Osteoblast (primary cell): ENCODE measurements at regions not wholly inside any gene's neighbourhood (a gene's known extent, or its start where the extent isn't known, plus 50 kb on each side); places are given as distances from the start of the nearest gene placed in this dataset.

ENCODE experiments used
- DNase-seq: peaks from one replicate; pipeline ENCODE4 v3.0.0; 2011; ENCODE audit warnings: low spot score, mixed read lengths; ENCODE audit not compliant: insufficient read length; ENCODE audit errors: missing footprints
- H2AFZ ChIP-seq: 2 replicates; pipeline ENCODE4 v1.6.0; 2011; ENCODE audit warnings: mild to moderate bottlenecking, low read length
- H3K27ac ChIP-seq: 2 replicates; pipeline ENCODE4 v1.5.1; 2011; ENCODE audit warnings: mild to moderate bottlenecking, low read depth, low read length, moderate library complexity
- H3K27me3 ChIP-seq: 2 replicates; pipeline ENCODE4 v1.6.0; 2012; ENCODE audit warnings: mild to moderate bottlenecking, control low read depth, inconsistent platforms, low read length, moderate library complexity; ENCODE audit not compliant: insufficient read depth
- H3K36me3 ChIP-seq: 2 replicates; pipeline ENCODE4 v1.5.1; 2011; ENCODE audit warnings: mild to moderate bottlenecking, low read length, control low read depth, moderate library complexity; ENCODE audit not compliant: insufficient read depth
- H3K4me1 ChIP-seq: 2 replicates; pipeline ENCODE4 v1.5.1; 2011; ENCODE audit warnings: mild to moderate bottlenecking, low read length, control low read depth, moderate library complexity; ENCODE audit not compliant: insufficient read depth
- H3K4me2 ChIP-seq: 2 replicates; pipeline ENCODE4 v1.6.0; 2011; ENCODE audit warnings: mild to moderate bottlenecking, low read length; ENCODE audit not compliant: insufficient read depth
- H3K4me3 ChIP-seq: fragments of 200-600 bp; sonication (generic); 3 replicates; pipeline ENCODE4 v1.5.1; 2012; ENCODE audit warnings: mild to moderate bottlenecking, low read length, inconsistent platforms; ENCODE audit not compliant: insufficient read depth
- H3K79me2 ChIP-seq: 2 replicates; pipeline ENCODE4 v1.6.0; 2012; ENCODE audit warnings: mild to moderate bottlenecking, low read length, control low read depth, inconsistent platforms; ENCODE audit not compliant: insufficient read depth
- H3K9me3 ChIP-seq: 2 replicates; pipeline ENCODE4 v1.5.1; 2011; ENCODE audit warnings: low read depth, low read length, control low read depth
- H4K20me1 ChIP-seq: 2 replicates; pipeline ENCODE4 v1.6.0; 2012; ENCODE audit warnings: mild to moderate bottlenecking, low read length, control low read depth; ENCODE audit not compliant: insufficient read depth
- CTCF ChIP-seq: IDR thresholded peaks from 2 replicates; pipeline ENCODE4 v1.5.1; 2011; ENCODE audit warnings: mild to moderate bottlenecking, low read depth, low read length, moderate library complexity; ENCODE audit errors: extremely low read depth

- TF ChIP-seq CTCF, result no peak
- Histone ChIP-seq H3K27me3 (no peaks in the 10 kb centered on the region), H4K20me1 (no peaks in the 10 kb centered on the region)
Observed at GRCh38 chr12:89087149-89087825, 265.0 kb downstream of the DUSP6 start.

GRCh38 chr12:89085421-89085820 is 266.9 kb downstream of the DUSP6 start:
- H3K4me2 ChIP-seq, result no peak overlapping the region
- peaks cover 29% of the 10 kb centered on the region for H3K4me1 ChIP-seq
- no peak for DNase-seq
- no peak overlapping the region for H3K27ac ChIP-seq
- TF ChIP-seq CTCF, result no peak
- H4K20me1 ChIP-seq, result no peaks in the 10 kb centered on the region
- H3K79me2 ChIP-seq, result no peaks in the 10 kb centered on the region
- H3K9me3 ChIP-seq, result no peaks in the 10 kb centered on the region
- H3K4me3 ChIP-seq, result no peak overlapping the region
- H3K27me3 ChIP-seq, result no peaks in the 10 kb centered on the region
- H2AFZ ChIP-seq, result peak overlapping the region; percentile 74
- no peaks in the 10 kb centered on the region for H3K36me3 ChIP-seq

More at GRCh38 chr12:89087149-89087825, 265.0 kb downstream of the DUSP6 start:
- Histone ChIP-seq H3K79me2 (no peaks in the 10 kb centered on the region), H3K9me3 (peaks cover 5% of the 10 kb centered on the region), H3K4me1 (peaks cover 12% of the 10 kb centered on the region), H3K4me3 (no peak overlapping the region), H3K27ac (no peak overlapping the region), H3K36me3 (no peaks in the 10 kb centered on the region), H3K4me2 (no peak overlapping the region), H2AFZ (peak overlapping the region; percentile 32)
- no peak for DNase-seq

GRCh38 chr12:89084751-89085150 is 267.6 kb downstream of the DUSP6 start:
- no peak for DNase-seq
- H3K27ac ChIP-seq, result no peak overlapping the region
- H4K20me1 ChIP-seq, result no peaks in the 10 kb centered on the region
- peak overlapping the region; percentile 23 for H2AFZ ChIP-seq
- H3K4me3 ChIP-seq, result no peak overlapping the region
- TF ChIP-seq CTCF, result no peak
- no peak overlapping the region for H3K4me2 ChIP-seq
- H3K9me3 ChIP-seq, result no peaks in the 10 kb centered on the region
- no peaks in the 10 kb centered on the region for H3K79me2 ChIP-seq
- H3K27me3 ChIP-seq, result no peaks in the 10 kb centered on the region
- no peaks in the 10 kb centered on the region for H3K36me3 ChIP-seq
- peaks cover 29% of the 10 kb centered on the region for H3K4me1 ChIP-seq

- no peak for TF ChIP-seq CTCF
Observed at GRCh38 chr12:89083491-89083890, 268.8 kb downstream of the DUSP6 start.

More at GRCh38 chr12:89083491-89083890, 268.8 kb downstream of the DUSP6 start:
- Histone ChIP-seq H3K79me2 (no peaks in the 10 kb centered on the region), H3K27ac (no peak overlapping the region), H4K20me1 (no peaks in the 10 kb centered on the region), H3K4me2 (no peak overlapping the region), H3K9me3 (no peaks in the 10 kb centered on the region), H3K27me3 (no peaks in the 10 kb centered on the region), H3K36me3 (no peaks in the 10 kb centered on the region), H3K4me3 (no peak overlapping the region), H3K4me1 (peaks cover 29% of the 10 kb centered on the region), H2AFZ (no peak overlapping the region)
- no peak for DNase-seq
